ENCODE measurements at regions not wholly inside any gene's neighbourhood (a gene's known extent, or its start where the extent isn't known, plus 50 kb on each side); places are given as distances from the start of the nearest gene placed in this dataset.

- H3K27me3 ChIP-seq (replicated peaks; ENCODE audit: control insufficient read depth, insufficient read depth, low read length), result no peaks in the 10 kb centered on the region
- DNase-seq (ENCODE audit: extremely low read depth, insufficient read length), result no peak
- H3K4me3 ChIP-seq (replicated peaks; ENCODE audit: low read depth, low read length), result no peak overlapping the region
- no peaks in the 10 kb centered on the region for H3K36me3 ChIP-seq (ENCODE audit: control insufficient read depth, insufficient read depth, low read length)
- TF ChIP-seq CTCF (IDR thresholded peaks at IDR 0.05; ENCODE audit: insufficient read depth, low read length, poor library complexity, severe bottlenecking), result no peak
Measured at GRCh38 chr4:184275766-184276165, 58.1 kb upstream of the ENPP6 start.

- Histone ChIP-seq H3K36me3 (ENCODE audit: control insufficient read depth, insufficient read depth, low read length) (no peaks in the 10 kb centered on the region), H3K27me3 (replicated peaks; ENCODE audit: control insufficient read depth, insufficient read depth, low read length) (no peaks in the 10 kb centered on the region), H3K4me3 (replicated peaks; ENCODE audit: low read depth, low read length) (no peak overlapping the region)
- no peak for DNase-seq (ENCODE audit: extremely low read depth, insufficient read length)
- TF ChIP-seq CTCF (IDR thresholded peaks at IDR 0.05; ENCODE audit: insufficient read depth, low read length, poor library complexity, severe bottlenecking), result no peak
Measured at GRCh38 chr4:184274286-184274951, 56.7 kb upstream of the ENPP6 start.

GRCh38 chr4:184273166-184274147 is 55.8 kb upstream of the ENPP6 start:
- Histone ChIP-seq H3K36me3 (ENCODE audit: control insufficient read depth, insufficient read depth, low read length) (no peaks in the 10 kb centered on the region), H3K4me3 (replicated peaks; ENCODE audit: low read depth, low read length) (peak overlapping the region; percentile 7; the same call in 1 of the 2 replicates), H3K27me3 (replicated peaks; ENCODE audit: control insufficient read depth, insufficient read depth, low read length) (no peaks in the 10 kb centered on the region)
- DNase-seq (ENCODE audit: extremely low read depth, insufficient read length), result peak; percentile 73
- TF ChIP-seq CTCF (IDR thresholded peaks at IDR 0.05; ENCODE audit: insufficient read depth, low read length, poor library complexity, severe bottlenecking), result no peak

GRCh38 chr4:184270808-184271413 is 53.2 kb upstream of the ENPP6 start:
- DNase-seq (ENCODE audit: extremely low read depth, insufficient read length), result no peak
- Histone ChIP-seq H3K36me3 (ENCODE audit: control insufficient read depth, insufficient read depth, low read length) (no peaks in the 10 kb centered on the region), H3K4me3 (replicated peaks; ENCODE audit: low read depth, low read length) (no peak overlapping the region), H3K27me3 (replicated peaks; ENCODE audit: control insufficient read depth, insufficient read depth, low read length) (no peaks in the 10 kb centered on the region)
- TF ChIP-seq CTCF (IDR thresholded peaks at IDR 0.05; ENCODE audit: insufficient read depth, low read length, poor library complexity, severe bottlenecking), result no peak

GRCh38 chr4:184269879-184270430 is 52.3 kb upstream of the ENPP6 start:
- TF ChIP-seq CTCF (IDR thresholded peaks at IDR 0.05; ENCODE audit: insufficient read depth, low read length, poor library complexity, severe bottlenecking), result no peak
- Histone ChIP-seq H3K36me3 (ENCODE audit: control insufficient read depth, insufficient read depth, low read length) (no peaks in the 10 kb centered on the region), H3K27me3 (replicated peaks; ENCODE audit: control insufficient read depth, insufficient read depth, low read length) (no peaks in the 10 kb centered on the region), H3K4me3 (replicated peaks; ENCODE audit: low read depth, low read length) (no peak overlapping the region)
- no peak for DNase-seq (ENCODE audit: extremely low read depth, insufficient read length)
